ENCODE measurements at regions not wholly inside any gene's neighbourhood (a gene's known extent, or its start where the extent isn't known, plus 50 kb on each side); places are given as distances from the start of the nearest gene placed in this dataset.
"Not testable (repeated sequence)": the region's sequence is repeated elsewhere in the genome, so short reads cannot be mapped to it uniquely, and the experiment has no call there.

GRCh38 chr15:77892335-77892734, 185.2 kb downstream of the TBC1D2B start:
- peak overlapping the region; percentile 96 for H3K4me2 ChIP-seq
- H3K4me1 ChIP-seq, result peaks cover 79% of the 10 kb centered on the region
- no peak for TF ChIP-seq Cebpa-rat (IDR thresholded peaks at IDR 0.05)

GRCh38 chr15:77891862-77892261, 185.6 kb downstream of the TBC1D2B start:
- not testable (repeated sequence) for H3K36me3 ChIP-seq, H3K27me3 ChIP-seq, H4K20me1 ChIP-seq, H3K9me3 ChIP-seq
- peaks cover 83% of the 10 kb centered on the region for H3K4me1 ChIP-seq
- H3K27ac ChIP-seq, result peak overlapping the region; percentile 87
- peak overlapping the region; percentile 75 for H3K9ac ChIP-seq
- H3K4me2 ChIP-seq, result peak overlapping the region; percentile 96
- H3K4me3 ChIP-seq, result peak overlapping the region; percentile 49

More at GRCh38 chr15:77892335-77892734, 185.2 kb downstream of the TBC1D2B start:
- Histone ChIP-seq H3K4me3 (no peak overlapping the region), H3K9me3 (no peaks in the 10 kb centered on the region), H4K20me1 (no peaks in the 10 kb centered on the region), H3K36me3 (no peaks in the 10 kb centered on the region), H3K27me3 (no peaks in the 10 kb centered on the region), H3K9ac (peak overlapping the region; percentile 29; the same call in 1 of the 2 replicates), H3K27ac (peak overlapping the region; percentile 87; the same call in 1 of the 2 replicates)

GRCh38 chr15:77890911-77891801, 186.4 kb downstream of the TBC1D2B start:
- H3K36me3 ChIP-seq, H3K9me3 ChIP-seq, H4K20me1 ChIP-seq, H3K27me3 ChIP-seq: not testable (repeated sequence)
- Histone ChIP-seq H3K4me3 (peak overlapping the region; percentile 54), H3K4me2 (peak overlapping the region; percentile 96), H3K9ac (peak overlapping the region; percentile 82), H3K4me1 (peaks cover 89% of the 10 kb centered on the region), H3K27ac (peak overlapping the region; percentile 94)

GRCh38 chr15:77889828-77890725, 187.4 kb downstream of the TBC1D2B start:
- H3K36me3 ChIP-seq, H3K9me3 ChIP-seq, H4K20me1 ChIP-seq, H3K27me3 ChIP-seq: not testable (repeated sequence)
- Histone ChIP-seq H3K4me3 (peak overlapping the region; percentile 54), H3K4me2 (peak overlapping the region; percentile 96), H3K9ac (peak overlapping the region; percentile 82), H3K27ac (peak overlapping the region; percentile 94), H3K4me1 (peaks cover 89% of the 10 kb centered on the region)

GRCh38 chr15:77889009-77889806, 188.3 kb downstream of the TBC1D2B start:
- H4K20me1 ChIP-seq, result no peaks in the 10 kb centered on the region
- H3K9me3 ChIP-seq, result no peaks in the 10 kb centered on the region
- no peaks in the 10 kb centered on the region for H3K27me3 ChIP-seq
- TF ChIP-seq Cebpa-rat (IDR thresholded peaks at IDR 0.05), result no peak
- peak overlapping the region; percentile 96 for H3K4me2 ChIP-seq
- H3K4me3 ChIP-seq, result peak overlapping the region; percentile 54
- peaks cover 89% of the 10 kb centered on the region for H3K4me1 ChIP-seq
- H3K27ac ChIP-seq, result peak overlapping the region; percentile 94
- no peaks in the 10 kb centered on the region for H3K36me3 ChIP-seq
- H3K9ac ChIP-seq, result peak overlapping the region; percentile 82

- not testable (repeated sequence) for H3K4me3 ChIP-seq, H4K20me1 ChIP-seq, H3K36me3 ChIP-seq, H3K27me3 ChIP-seq, H3K9me3 ChIP-seq
- peak overlapping the region; percentile 45; the same call in 1 of the 2 replicates for H3K9ac ChIP-seq
- peak overlapping the region; percentile 81 for H3K27ac ChIP-seq
- H3K4me2 ChIP-seq, result peak overlapping the region; percentile 90
- H3K4me1 ChIP-seq, result peaks cover 85% of the 10 kb centered on the region
Measured at GRCh38 chr15:77887563-77888429, 189.7 kb downstream of the TBC1D2B start.

- no peaks in the 10 kb centered on the region for H3K9me3 ChIP-seq
- no peaks in the 10 kb centered on the region for H4K20me1 ChIP-seq
- H3K4me1 ChIP-seq, result peaks cover 85% of the 10 kb centered on the region
- no peak for TF ChIP-seq Cebpa-rat (IDR thresholded peaks at IDR 0.05)
- no peaks in the 10 kb centered on the region for H3K27me3 ChIP-seq
- no peak overlapping the region for H3K9ac ChIP-seq
- H3K4me2 ChIP-seq, result peak overlapping the region; percentile 90
- no peak overlapping the region for H3K4me3 ChIP-seq
- H3K36me3 ChIP-seq, result no peaks in the 10 kb centered on the region
- H3K27ac ChIP-seq, result peak overlapping the region; percentile 68
Measured at GRCh38 chr15:77886805-77887448, 190.6 kb downstream of the TBC1D2B start.

- not testable (repeated sequence) for H3K9ac ChIP-seq, H3K36me3 ChIP-seq, H3K9me3 ChIP-seq, H3K27me3 ChIP-seq, H3K4me3 ChIP-seq, H4K20me1 ChIP-seq
- H3K27ac ChIP-seq, result peak overlapping the region; percentile 68
- H3K4me1 ChIP-seq, result peaks cover 85% of the 10 kb centered on the region
- peak overlapping the region; percentile 90 for H3K4me2 ChIP-seq
Measured at GRCh38 chr15:77885877-77886500, 191.5 kb downstream of the TBC1D2B start.

GRCh38 chr15:77883012-77883411, 194.5 kb downstream of the TBC1D2B start:
- not testable (repeated sequence) for H3K36me3 ChIP-seq, H4K20me1 ChIP-seq, H3K4me3 ChIP-seq, H3K9me3 ChIP-seq, H3K27ac ChIP-seq, H3K9ac ChIP-seq, H3K27me3 ChIP-seq
- Histone ChIP-seq H3K4me2 (peak overlapping the region; percentile 80), H3K4me1 (peaks cover 60% of the 10 kb centered on the region)
